KG1 (cell line): ENCODE measurements at regions not wholly inside any gene's neighbourhood (a gene's known extent, or its start where the extent isn't known, plus 50 kb on each side); places are given as distances from the start of the nearest gene placed in this dataset.
"Not testable (repeated sequence)": the region's sequence is repeated elsewhere in the genome, so short reads cannot be mapped to it uniquely, and the experiment has no call there.

Experiments used
- DNase-seq: peaks from one replicate; lab custom pipeline; 2025; lab: John Stamatoyannopoulos, UW

DNA sequence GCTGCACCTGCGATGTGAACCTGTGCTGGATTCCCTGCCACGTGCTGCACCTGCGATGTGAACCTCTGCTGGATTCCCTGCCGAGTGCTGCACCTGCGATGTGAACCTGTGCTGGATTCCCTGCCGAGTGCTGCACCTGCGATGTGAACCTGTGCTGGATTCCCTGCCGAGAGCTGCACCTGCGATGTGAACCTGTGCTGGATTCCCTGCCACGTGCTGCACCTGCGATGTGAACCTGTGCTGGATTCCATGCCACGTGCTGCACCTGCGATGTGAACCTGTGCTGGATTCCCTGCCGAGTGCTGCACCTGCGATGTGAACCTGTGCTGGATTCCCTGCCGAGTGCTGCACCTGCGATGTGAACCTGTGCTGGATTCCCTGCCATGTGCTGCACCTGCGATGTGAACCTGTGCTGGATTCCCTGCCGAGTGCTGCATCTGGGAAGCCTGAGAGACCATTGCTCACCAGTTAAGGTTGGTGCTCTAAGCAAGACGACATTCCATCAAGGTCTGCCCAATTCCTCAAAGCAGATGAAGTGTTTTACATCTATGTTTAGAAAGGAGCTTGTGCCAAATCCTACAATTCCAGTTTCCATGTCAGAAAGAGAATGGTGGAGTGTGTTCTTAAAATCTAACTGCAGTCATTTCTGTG, 176.5 kb upstream of the B3GAT1 start:
- DNase-seq: not testable (repeated sequence)

DNA sequence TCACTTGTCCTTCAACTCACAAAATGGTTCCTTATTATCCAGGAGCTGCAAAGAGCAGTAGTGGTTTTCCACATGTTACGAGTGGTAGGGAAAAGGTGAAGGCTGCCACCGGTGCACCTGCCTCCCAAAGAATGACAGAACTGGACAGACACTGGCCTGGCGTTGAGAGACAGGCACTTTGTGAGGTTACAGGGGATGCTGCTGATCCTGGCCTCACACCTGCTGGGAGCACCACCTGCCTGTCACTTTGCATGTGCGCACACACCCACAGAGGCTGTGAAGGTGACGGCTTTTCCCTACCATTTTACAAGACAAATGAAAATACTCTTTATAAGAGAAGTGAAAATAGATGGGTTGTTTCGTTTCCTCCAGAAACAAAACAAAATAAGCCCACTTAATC, 175.3 kb upstream of the B3GAT1 start:
- no peak for DNase-seq

DNA sequence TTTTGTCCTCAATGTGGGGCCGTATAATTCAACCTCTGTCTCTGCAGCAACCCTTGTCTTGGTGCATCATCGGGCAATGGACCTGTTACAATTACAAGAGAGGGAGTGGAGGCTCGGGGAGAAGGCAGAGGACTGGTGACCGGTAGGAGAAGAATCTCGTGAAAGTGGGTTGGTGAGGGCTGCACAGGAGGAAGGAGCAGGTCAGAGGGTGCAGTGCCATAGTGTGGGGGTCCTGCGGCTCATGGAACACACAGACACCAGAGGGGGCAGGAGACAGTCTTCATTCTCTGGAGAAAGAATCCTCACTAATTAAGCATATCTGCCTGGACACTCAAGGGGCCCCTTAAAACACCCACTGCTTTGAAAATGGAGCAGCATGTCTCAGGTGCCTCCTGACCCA, 174.7 kb upstream of the B3GAT1 start:
- DNase-seq: no peak

DNA sequence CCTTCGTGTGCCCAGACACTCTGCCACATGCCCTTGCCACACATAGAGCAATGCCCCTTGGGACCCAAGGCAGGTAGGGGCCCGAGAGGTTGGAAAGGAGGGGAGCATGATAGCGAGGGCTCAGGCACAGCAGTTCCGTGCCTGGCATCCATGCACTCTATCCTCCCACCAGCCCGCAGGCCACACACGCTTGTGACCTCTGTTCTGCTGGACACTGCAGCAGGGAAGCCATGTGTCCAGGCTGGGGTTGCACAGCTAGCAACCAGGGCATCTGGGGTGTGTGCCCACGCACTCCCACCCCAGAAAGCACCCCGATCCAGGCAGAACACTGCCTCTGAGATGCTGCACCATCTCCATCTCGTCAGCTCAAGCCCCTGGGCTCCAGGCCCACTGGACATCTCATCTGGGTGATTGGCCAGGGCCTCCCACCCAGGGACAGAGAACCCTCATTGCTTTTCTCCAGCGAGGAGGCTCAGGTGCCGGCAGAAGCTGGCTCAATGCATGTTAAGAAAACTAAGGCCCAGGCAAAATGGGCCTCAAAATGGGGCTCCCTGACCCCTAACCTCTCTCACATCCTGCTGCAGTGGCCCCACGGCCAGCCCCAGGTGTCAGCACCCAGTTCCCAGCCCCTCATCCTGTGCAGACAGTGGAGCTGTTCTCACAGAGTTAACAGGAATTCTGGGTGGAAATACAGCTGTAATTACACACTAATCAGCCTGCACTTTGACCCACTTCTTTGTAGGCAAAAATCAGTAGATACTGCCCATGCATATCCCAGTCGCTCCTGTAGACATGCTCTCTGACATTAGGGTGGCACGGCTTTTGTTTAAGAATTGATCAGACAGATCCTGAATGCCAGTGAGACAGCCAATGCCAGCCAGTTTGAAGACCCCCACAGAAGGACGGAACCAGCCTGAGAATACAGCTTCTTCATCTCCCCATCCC, 173.9 kb upstream of the B3GAT1 start:
- no peak for DNase-seq

DNA sequence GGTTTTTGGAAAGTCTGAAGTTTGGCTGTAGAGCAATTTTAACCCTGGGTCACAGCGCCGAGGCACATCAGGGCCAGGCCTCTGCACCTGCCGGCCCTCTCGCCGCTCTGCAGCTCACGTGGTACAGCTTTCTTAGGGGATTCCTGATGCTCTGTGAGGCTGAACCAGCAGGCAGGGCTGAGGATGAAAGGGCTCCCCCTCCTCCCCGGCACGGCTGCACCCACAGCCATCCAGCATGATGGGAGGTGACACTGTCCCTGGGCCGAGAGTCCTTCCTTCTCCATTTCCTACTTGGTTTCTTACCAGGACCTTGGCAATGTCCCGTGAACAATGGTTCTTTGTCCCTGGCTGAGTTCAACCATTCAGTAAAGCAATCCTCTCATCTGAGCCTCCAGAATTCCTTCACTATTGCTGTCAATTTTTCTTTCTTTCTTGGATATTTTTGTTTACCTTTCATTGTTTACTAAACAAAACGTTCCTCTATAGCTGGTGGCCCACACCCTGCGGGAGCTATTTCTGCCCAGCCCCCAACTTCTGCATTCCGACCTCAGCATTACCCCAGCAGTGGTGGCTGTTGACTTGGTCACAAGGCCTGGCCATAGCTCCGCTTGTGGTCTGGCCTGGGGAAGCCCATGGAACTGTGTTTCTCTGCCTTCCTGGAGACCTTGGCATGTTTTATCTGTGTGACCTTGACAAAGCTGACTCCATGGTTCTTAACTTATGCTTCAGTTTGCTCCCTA, 172.8 kb upstream of the B3GAT1 start:
- DNase-seq: no peak

DNA sequence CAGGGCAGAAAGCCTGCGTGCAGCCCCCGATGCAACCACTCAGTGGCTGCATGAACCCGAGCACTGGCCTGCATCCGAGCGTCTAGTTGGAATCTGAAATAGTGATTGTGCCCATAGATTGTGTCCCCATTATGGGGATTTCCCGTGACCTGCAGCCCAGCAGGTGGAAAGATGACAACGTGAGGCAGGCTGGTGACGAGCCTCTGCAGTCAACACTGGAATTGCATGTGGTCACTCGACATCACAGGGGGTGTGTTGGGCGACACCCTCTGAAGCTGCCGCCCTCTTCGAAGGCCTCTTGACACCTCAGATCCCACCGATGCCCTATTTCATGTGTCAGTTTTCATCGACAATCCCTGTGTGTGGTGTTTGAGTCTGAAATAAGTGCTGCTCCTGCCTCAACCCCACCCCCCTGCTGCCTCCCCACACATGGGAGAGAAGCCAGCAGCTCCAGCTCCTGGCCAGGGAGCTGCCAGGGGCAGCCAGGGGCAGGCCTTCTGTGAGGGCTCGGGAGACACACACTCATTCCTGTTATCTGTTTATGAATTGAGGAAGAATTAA, 172.0 kb upstream of the B3GAT1 start:
- DNase-seq: no peak

DNA sequence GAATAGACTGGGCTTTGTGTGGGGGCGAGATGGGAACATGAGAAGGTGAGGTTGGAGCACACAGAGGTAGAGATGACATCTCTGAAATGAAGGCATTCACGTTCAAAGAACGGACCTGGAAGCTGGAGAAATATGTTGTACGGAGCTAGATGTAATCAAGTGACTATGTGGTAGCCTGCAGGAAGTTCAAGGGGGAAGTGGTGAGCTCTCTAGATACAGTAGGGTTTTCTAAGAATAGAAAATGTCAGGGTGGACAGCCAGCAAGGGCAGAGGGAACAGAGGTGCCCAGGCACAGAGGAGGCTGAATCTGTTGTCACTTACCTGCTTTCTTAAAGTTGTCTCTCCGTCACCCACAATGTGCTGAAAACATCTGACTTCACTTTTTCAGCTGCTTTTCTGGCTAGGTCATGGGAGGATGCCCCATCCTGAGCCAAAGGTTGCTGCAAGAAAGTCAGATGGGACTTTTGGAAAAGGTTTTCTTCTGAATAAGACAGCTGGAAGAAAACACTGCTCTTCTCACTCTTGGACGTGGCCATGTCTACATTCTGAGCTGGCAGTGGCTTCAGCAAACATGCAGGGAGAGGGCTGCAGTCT, 171.5 kb upstream of the B3GAT1 start:
- DNase-seq: no peak

DNA sequence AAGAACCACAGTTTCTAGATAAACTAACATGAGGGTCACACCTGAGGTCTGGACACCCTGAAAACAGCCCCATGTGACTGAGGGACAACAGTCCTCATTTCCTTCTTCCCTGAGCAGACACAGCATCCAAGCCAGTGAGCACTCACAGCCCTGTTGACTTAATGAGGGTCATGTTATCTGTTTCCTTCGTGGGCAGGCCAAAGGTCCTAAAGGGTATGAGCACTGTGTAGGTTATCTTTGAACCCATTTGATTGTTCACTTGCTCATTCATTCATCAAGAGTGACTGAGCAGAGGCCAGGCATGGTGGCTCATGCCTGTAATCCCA, 170.7 kb upstream of the B3GAT1 start:
- DNase-seq: no peak

DNA sequence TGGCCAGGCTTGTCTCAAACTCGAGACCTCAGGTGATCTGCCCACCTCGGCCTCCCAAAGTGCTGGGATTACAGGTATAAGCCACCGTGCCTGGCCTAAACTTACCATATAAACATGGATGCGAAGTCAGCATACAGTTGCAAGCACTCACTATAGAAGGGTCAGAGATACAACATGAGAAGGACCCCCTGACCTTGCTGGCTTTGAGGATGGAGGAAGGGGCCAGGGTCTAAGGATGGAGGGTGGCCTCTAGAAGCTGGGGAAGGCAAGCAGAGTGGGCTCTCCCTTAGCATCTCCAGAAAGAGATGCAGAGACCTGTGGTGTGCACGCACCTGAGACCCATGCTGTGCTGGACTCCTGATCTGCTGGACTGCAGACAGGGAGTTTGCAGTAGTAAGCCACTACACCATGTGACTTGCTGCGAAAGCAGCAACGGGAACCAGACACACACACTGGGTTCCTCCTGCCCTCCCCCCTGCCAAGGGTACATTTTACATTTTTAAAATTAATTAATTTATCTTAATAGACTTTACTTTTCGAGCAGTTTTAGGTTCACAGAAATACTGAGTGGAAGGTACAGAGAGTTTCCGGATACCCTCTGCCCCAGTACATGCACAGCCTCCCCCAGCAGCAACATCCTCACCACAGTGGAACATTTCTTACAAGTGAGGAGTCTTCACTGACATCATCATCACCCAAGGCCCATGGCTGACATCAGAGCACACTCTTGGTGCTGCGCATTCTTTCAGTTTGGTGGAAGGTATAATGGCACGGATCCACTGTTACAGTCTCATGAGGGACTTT, 170.1 kb upstream of the B3GAT1 start:
- DNase-seq: no peak

DNA sequence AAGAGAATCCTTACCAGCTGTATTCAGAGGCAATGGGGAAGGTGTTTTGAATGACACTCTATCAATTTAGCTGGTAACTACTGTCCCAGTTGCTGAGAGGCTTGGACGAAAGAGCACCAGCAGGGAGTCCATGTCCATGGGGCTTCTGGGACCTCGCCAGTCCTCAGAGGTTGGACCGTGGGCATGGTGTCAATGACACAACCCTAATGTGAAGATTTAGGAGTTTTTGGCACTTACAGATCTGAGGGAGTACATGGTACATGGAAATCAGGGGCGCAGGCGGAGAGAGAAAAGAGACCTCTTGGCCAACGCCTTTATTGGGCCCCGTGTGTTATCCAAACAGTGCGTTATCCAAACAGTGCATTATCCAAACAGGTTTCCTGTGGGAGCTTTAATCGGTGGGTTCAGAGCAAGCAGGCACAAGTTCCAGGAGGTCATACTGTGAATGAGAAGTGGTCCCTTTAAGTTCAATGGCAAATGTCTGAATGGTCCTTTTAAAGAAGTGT, 169.1 kb upstream of the B3GAT1 start:
- DNase-seq: no peak

DNA sequence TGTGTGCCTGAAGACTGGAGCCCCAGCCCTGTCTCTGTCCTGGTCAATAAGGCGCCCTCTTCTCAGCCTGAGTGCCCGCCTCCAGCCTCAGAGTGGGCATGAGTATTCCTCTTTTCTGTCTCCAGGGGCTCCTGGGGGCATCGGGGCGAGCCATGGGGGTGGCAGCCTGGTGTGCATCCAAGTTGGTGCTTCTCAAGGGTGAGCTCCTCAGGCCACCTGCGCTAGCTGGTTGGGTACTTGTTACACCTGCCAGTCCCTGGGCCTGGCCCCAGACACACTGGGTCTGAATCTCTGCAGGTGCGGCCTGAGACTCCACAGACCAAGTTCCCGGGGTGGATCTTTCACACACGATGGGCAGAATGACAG, 168.6 kb upstream of the B3GAT1 start:
- DNase-seq: no peak

DNA sequence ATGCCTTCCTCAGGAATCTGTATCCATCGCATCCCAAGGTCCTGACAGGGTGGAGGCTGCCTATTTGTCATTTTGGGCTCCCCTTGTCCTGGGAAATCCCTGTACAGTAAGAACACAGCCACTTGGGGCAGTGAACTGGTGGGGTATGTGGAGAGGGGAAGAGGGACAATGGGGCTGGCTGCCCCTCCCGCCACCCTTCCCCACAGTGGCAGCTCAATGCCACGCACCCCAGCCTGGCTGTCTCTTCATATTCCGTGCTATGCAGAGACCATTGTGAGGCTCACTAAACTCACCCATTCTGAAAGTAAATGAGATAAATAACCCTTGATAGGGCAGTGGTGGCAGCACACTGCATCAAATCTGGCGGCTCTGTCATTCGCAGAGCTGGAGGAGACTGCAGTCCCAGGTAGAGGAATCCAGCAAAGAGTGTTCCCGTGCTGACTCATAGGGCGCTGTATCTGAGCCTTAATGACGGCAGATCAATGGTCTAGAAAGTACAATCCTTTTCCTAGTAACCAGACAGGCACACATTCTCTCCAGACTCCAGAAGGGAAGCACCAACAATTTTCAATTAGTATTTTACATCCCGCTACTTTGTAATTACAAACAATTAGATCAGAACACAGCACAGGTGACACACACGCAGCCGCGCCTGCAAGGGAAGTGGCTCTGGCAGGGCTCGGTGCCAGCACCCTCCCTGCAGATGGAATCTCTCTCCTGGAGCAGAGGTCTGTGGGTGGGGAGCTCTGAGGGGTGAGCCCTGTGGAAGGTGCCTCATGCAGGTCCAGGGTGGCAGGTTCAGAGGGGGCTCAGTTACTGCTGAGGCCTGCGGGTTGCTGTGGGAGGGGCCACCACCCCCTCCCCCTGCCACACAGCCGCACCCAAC, 167.9 kb upstream of the B3GAT1 start:
- no peak for DNase-seq

DNA sequence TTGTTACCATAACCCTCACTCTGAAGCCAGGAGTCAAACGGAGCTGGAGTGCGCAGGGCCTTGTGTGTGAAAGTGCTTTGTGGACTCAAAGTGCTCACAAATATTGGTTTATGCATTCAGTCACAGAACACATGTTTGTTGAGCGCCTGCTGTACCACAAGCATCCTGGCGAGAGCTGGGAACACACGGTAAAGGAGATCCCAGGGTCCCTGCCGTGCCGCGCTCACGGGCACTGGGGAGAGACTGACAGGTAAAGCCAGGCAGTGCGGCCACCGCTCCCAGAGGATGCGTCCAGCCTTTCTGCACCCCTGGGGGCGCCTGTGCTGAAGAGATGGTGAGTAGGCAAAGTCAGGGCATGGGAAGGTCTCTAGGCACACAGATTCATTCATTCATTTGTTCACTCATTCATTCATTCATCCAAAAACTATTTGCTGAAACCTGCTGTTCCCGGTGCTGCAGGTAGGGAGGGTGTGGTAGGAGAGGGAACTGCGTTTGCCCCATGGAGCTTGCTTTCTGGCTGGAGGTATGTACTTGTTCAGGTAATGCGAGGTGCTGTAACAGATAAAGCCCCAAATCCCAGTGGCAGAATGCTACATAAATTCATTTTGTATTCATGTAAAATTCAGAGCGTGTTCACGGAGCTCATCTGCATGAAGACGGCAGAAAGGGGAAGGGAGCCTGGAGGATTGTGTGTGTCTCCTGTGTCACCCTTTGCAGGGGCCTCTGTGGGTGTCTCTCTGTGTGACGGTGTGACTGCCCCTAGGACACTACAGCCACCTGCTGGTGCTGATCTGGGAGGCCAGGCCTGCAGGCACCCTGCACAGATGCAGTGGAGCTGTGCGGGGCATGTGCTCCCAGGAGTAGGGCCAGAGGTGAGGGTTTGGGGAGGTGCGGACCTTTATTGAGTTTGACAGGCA, 167.0 kb upstream of the B3GAT1 start:
- DNase-seq: no peak

DNA sequence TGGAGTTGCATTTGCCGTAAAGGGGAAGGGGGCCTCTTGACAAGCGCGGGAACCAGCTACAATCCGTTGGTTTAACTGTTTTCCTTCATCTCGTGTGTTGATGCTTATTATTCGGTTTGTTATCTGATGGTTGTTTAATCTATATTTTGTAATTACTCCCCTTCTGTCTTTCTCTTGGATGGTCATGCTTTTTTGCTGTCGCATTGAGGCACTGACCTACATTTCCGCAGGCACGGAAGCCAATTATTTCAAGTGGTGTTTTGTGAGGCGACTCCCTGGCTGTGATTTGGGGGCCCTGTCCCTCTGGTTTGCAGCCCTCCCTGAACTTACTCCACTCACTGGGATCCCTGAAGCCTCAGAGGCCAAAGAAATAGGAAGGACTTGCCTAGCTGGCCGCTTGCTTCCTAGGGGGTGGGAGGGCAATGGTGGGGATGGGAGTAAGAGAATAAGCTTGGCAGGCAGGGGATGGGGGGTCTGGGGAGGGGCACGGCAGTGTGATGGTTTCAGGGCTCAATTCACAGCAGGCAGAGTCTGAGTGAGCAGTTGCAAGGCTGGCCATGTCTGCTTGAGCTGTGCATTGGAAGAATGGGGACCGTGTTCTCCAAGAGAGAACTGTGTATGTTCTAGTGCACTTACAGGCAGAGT, 165.8 kb upstream of the B3GAT1 start:
- DNase-seq: no peak

DNA sequence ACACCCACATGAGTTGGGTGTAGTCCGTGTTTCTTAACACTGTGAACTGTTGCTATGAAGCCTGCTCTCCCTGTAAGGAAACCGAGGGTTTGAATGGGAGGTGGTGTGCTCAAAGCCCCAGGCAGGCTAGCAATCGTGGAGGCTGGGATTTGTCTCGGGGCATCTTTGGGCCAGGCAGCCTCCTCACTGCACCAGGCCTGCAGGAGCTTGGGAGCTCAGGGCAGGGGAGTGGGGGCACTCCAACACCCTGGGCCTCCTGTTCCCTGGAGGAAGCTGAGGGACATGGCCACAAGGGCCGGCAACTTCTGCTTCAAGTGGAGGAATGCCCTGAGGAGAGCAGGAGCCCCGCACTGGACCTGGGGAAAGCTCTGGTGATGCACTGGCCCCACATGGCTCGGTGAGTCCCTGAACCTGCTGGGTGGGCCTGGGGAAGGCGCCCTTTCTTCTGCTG, 164.7 kb upstream of the B3GAT1 start:
- DNase-seq: no peak

DNA sequence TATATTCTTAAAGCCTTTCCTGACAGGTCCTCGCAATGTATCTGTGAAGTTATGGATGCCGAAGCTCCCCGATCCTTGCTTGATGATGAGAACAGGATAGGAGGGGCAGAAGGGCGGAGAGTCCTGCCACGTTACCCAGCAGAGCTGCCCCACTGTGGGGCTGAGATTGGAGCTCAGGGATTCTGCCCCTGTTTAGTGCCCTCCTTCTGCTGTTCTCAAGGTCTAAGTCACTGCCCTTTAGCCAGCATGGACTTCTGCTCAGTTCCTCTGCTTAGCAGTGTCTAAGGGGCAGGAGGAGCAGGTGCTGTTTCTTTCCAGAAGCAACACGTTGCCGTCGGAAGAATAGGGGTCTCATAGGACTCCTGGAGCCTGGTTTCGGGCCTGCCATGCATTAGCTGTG, 164.2 kb upstream of the B3GAT1 start:
- no peak for DNase-seq

DNA sequence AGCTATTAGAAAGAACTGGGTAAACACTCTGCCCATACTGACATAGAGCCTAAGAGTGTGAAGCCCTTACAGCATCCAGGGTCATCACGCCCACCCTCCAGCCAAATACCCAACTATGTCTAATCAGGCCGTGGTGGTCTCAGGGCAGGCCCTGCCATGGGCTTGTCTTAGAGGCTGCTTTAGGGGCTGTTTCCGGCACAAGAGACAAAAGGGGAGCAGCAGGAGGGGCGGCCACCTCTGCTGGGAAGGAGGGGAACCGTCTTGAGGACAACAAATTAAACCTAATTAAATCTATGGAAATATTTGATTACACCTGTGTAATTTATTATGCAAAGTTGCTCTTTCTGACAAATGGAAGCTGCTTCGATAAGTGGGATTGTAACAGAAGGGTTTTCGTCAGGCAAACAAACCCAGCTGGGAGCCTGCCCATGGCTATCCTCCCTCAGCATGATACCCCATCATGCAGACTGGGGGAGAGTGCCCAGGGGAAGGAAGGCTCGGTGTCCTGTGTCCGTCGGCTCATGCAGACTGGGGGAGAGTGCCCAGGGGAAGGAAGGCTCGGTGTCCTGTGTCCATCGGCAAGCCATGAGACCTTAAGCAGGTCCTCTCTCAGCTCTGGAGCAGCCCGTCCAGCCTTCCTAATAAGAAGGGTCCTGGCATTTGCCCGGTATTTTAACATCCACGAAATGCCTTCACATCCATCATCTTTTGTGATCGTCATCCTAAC, 163.6 kb upstream of the B3GAT1 start:
- DNase-seq: no peak

DNA sequence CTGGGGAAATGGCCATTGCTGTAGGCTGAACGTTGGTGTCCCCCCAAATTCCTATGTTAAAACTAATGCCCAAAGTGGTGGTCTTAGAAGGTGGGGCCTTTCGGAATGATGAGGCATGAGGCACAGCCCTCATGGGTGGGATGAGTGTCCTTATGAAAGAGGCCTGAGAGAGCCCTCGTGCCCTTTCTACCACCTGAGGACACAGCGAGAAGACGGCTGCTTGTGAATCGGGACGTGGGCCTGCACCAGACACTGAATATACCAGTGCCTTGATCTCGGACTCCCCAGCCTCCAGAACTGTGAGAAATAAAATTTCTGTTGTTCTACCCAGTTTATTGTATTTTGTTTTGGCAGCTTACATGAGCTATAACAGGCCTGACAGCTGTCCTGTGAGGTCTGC, 162.9 kb upstream of the B3GAT1 start:
- DNase-seq: no peak
